ENCODE measurements at regions not wholly inside any gene's neighbourhood (a gene's known extent, or its start where the extent isn't known, plus 50 kb on each side); places are given as distances from the start of the nearest gene placed in this dataset.

GRCh38 chr1:228989992-228990827, 254.9 kb downstream of the RHOU start:
- intact Hi-C loops (cut with DNase I) = no loop called here
- peaks cover 17% of the 10 kb centered on the region for H3K4me1 ChIP-seq (ENCODE audit: insufficient read depth)
- TF ChIP-seq POLR2A (IDR thresholded peaks at IDR 0.05) = no peak
- no peak for TF ChIP-seq EP300 (IDR thresholded peaks at IDR 0.05)
- TF ChIP-seq CTCF (IDR thresholded peaks at IDR 0.05) = no peak
- H3K9me3 ChIP-seq = no peaks in the 10 kb centered on the region
- no peak overlapping the region for H3K4me3 ChIP-seq
- H3K36me3 ChIP-seq = no peaks in the 10 kb centered on the region
- 61 to 67% (median 62%) methylated on average over 12 of the region's 12 CpGs for WGBS, 3 donors
- peak; percentile 33 to 61 (median 54) for DNase-seq
- H3K27me3 ChIP-seq = no peaks in the 10 kb centered on the region
- H3K27ac ChIP-seq = no peak overlapping the region

- Histone ChIP-seq H3K27me3 (no peaks in the 10 kb centered on the region), H3K36me3 (no peaks in the 10 kb centered on the region), H3K4me3 (no peak overlapping the region), H3K9me3 (no peaks in the 10 kb centered on the region), H3K4me1 (ENCODE audit: insufficient read depth) (peaks cover 17% of the 10 kb centered on the region), H3K27ac (no peak overlapping the region)
- peak in 1 of 5 donors; percentile 6 for DNase-seq
- WGBS, 3 donors = 88 to 94% (median 92%) methylated on average over 13 of the region's 13 CpGs
- intact Hi-C loops (cut with DNase I) = no loop called here
- no peak for TF ChIP-seq EP300 (IDR thresholded peaks at IDR 0.05)
- no peak for TF ChIP-seq CTCF (IDR thresholded peaks at IDR 0.05)
- no peak for TF ChIP-seq POLR2A (IDR thresholded peaks at IDR 0.05)
Observed at GRCh38 chr1:228990906-228991569, 255.8 kb downstream of the RHOU start.

- no peak overlapping the region for H3K27ac ChIP-seq
- intact Hi-C loops (cut with DNase I) = no loop called here
- no peak for TF ChIP-seq EP300 (IDR thresholded peaks at IDR 0.05)
- no peak for TF ChIP-seq CTCF (IDR thresholded peaks at IDR 0.05)
- TF ChIP-seq POLR2A (IDR thresholded peaks at IDR 0.05) = no peak
- no peaks in the 10 kb centered on the region for H3K27me3 ChIP-seq
- H3K4me3 ChIP-seq = no peak overlapping the region
- no peaks in the 10 kb centered on the region for H3K9me3 ChIP-seq
- peaks cover 11% of the 10 kb centered on the region for H3K4me1 ChIP-seq (ENCODE audit: insufficient read depth)
- 93 to 96% (median 95%) methylated on average over 2 of the region's 2 CpGs for WGBS, 3 donors
- no peak for DNase-seq
- H3K36me3 ChIP-seq = no peaks in the 10 kb centered on the region
Observed at GRCh38 chr1:228992044-228992443, 256.8 kb downstream of the RHOU start.

GRCh38 chr1:228992907-228993535, 257.7 kb downstream of the RHOU start:
- intact Hi-C loops (cut with DNase I) = no loop called here

More at GRCh38 chr1:228992907-228993535, 257.7 kb downstream of the RHOU start:
- Histone ChIP-seq H3K27me3 (no peaks in the 10 kb centered on the region), H3K27ac (no peak overlapping the region), H3K36me3 (no peaks in the 10 kb centered on the region), H3K4me1 (ENCODE audit: insufficient read depth) (peaks cover 11% of the 10 kb centered on the region), H3K4me3 (no peak overlapping the region), H3K9me3 (no peaks in the 10 kb centered on the region)
- WGBS, 3 donors = 95 to 96% (median 96%) methylated on average over 8 of the region's 8 CpGs
- no peak for DNase-seq
- TF ChIP-seq EP300 (IDR thresholded peaks at IDR 0.05) = no peak
- TF ChIP-seq POLR2A (IDR thresholded peaks at IDR 0.05) = no peak

Data from ovary (tissue), 7 donors.